MCF 10A (cell line): ENCODE measurements at regions not wholly inside any gene's neighbourhood (a gene's known extent, or its start where the extent isn't known, plus 50 kb on each side); places are given as distances from the start of the nearest gene placed in this dataset.

Experiments
- BruUV-seq: library from RNA; stranded (reverse); fragments of 400-500 nt; replicated peaks from 2 replicates; lab custom pipeline; 2021; lab: Mats Ljungman, UMichigan
- CTCF ChIA-PET: fragments of 300-600 bp; sonication (Branson Sonifier 250); formaldehyde crosslinking; extraction: SDS; loops from one replicate; lab custom pipeline; 2021; ENCODE audit warnings: antibody characterized with exemption, inconsistent platforms; lab: Yijun Ruan, JAX
- POLR2A ChIA-PET: fragments of 300-600, 350-650 bp; sonication (Branson Sonifier 250); formaldehyde crosslinking; extraction: SDS; loops from one replicate; lab custom pipeline; 2020; ENCODE audit warnings: antibody characterized with exemption, inconsistent platforms; lab: Yijun Ruan, JAX
- DNase-seq: peaks from one replicate; pipeline ENCODE4 v3.0.0-alpha.2; 2018; ENCODE audit not compliant: unreplicated experiment
- H3K27ac Mint-ChIP-seq: one replicate; pipeline ENCODE4 v1.8.0; 2022; ENCODE audit warnings: mild to moderate bottlenecking, low read depth, mixed read lengths; ENCODE audit not compliant: unreplicated experiment
- H3K27me3 Mint-ChIP-seq: one replicate; pipeline ENCODE4 v1.8.0; 2022; ENCODE audit warnings: mixed read lengths; ENCODE audit not compliant: insufficient read depth, unreplicated experiment
- H3K36me3 Mint-ChIP-seq: one replicate; pipeline ENCODE4 v1.8.0; 2022; ENCODE audit warnings: mild to moderate bottlenecking, moderate library complexity, mixed read lengths; ENCODE audit not compliant: insufficient read depth, unreplicated experiment
- H3K4me1 Mint-ChIP-seq: one replicate; pipeline ENCODE4 v1.8.0; 2022; ENCODE audit warnings: mixed read lengths; ENCODE audit not compliant: insufficient read depth, unreplicated experiment
- H3K4me3 Mint-ChIP-seq: one replicate; pipeline ENCODE4 v1.8.0; 2022; ENCODE audit warnings: mild to moderate bottlenecking, moderate library complexity, mixed read lengths; ENCODE audit not compliant: unreplicated experiment
- H3K9me3 Mint-ChIP-seq: one replicate; pipeline ENCODE4 v1.8.0; 2022; ENCODE audit warnings: mixed read lengths; ENCODE audit not compliant: unreplicated experiment
- CTCF ChIP-seq: fragments of 200-600 bp; IDR thresholded peaks from one replicate; pipeline ENCODE4 v1.8.0; 2022; ENCODE audit warnings: antibody characterized with exemption, mild to moderate bottlenecking; ENCODE audit not compliant: unreplicated experiment
- intact Hi-C: fragments of 100-400 bp; cut with micrococcal nuclease; formaldehyde crosslinking; loops from 2 replicates; pipeline ENCODE4 v1.14.1; 2022

DNA sequence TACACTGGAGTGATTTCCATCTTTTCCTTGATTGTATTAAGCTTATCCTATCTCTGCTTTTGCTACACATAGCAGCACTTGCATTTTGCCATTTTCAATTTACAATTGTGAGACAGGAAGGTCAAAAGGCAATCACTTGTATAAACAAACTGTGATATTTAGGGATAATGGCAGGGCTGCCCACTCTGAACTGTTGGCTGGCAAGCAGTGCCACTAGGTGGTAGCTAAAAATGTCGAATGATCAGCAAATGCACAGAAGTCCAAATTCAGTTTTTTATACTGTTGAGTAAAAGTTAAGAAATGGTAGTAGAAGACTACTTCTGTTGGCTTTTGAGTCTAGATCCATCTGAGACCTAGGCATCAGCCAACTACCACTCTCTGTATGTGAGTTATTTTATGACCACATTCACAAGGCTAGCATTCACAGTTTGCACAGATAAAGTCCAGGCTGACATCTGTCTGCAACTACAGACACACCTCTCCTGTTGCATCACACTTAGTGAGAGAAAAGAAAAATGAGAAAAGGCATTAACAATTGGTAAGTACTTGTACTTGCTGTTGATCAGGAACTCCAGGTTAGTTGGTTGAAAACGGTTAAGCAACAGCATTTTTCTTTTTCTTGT, 108.8 kb upstream of the ASTN2 start:
- intact Hi-C loops, result no loop called here
- TF ChIP-seq CTCF, result no peak
- BruUV-seq, result no TSS peak
- ChIA-PET CTCF (no interaction called here), POLR2A (no interaction called here)
- H3K27ac Mint-ChIP-seq, result no peak overlapping the region
- H3K4me3 Mint-ChIP-seq, result no peak overlapping the region
- no peaks in the 10 kb centered on the region for H3K36me3 Mint-ChIP-seq
- no peaks in the 10 kb centered on the region for H3K4me1 Mint-ChIP-seq
- peaks cover 25% of the 10 kb centered on the region for H3K9me3 Mint-ChIP-seq
- peak; percentile 9 for DNase-seq
- H3K27me3 Mint-ChIP-seq, result no peaks in the 10 kb centered on the region

- intact Hi-C loops, result no loop called here
- no peak overlapping the region for H3K4me3 Mint-ChIP-seq
- DNase-seq, result no peak
- ChIA-PET POLR2A (no interaction called here), CTCF (no interaction called here)
- H3K4me1 Mint-ChIP-seq, result no peaks in the 10 kb centered on the region
- H3K27ac Mint-ChIP-seq, result no peak overlapping the region
- peaks cover 37% of the 10 kb centered on the region for H3K9me3 Mint-ChIP-seq
- no peaks in the 10 kb centered on the region for H3K36me3 Mint-ChIP-seq
- BruUV-seq, result no TSS peak
- no peaks in the 10 kb centered on the region for H3K27me3 Mint-ChIP-seq
- no peak for TF ChIP-seq CTCF
These were observed 106.4 kb upstream of the ASTN2 start for GRCh38 chr9:117521293-117521692.

DNA sequence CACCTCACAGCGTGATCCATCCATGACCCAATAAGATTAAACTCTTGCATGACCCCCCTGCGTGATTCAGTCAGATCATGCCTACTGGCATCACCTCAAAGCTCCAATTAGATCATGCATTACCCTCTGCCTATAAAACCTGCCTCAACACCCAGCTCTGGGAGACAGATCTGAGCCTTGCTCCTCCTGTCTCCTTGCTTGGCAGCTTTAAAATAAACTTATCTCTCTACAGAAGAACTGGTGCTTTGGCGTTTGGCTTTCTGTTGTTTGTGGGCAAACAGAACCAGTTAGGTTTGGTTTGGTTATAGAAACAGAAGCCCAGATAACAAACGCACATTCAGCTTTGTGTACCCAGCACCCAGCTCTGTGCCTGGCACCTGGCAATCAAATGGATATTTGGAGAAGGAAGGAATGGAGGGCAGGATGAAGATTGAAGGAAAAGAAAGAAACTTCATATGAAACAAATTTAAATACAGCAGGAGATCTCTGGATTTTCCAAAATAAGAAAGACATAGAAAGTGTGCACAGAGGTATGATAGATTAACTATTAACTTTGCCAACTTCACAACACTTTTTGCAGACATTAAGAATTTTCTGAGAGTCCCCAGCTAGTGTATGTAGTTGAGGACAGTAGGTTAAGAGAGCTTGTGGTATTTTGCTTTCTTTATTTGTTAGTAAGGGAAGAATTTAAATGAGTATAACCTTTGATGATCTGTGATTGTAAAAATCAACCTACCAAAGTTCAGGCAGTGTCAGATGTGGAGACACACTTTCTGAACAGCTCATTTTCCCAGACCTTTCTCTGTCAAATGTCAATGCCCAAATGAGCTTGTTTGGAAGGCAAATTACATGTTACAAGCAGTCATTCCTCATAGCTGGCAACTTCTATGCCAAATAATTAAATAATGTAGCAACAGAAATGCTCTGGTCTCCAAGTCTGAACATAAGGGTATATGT, 102.1 kb upstream of the ASTN2 start:
- no peak overlapping the region for H3K4me3 Mint-ChIP-seq
- no peaks in the 10 kb centered on the region for H3K36me3 Mint-ChIP-seq
- CTCF ChIA-PET, result no interaction called here
- intact Hi-C loops, result no loop called here
- peaks cover 58% of the 10 kb centered on the region for H3K9me3 Mint-ChIP-seq
- no peak for TF ChIP-seq CTCF
- POLR2A ChIA-PET, result no interaction called here
- DNase-seq, result no peak
- H3K4me1 Mint-ChIP-seq, result no peaks in the 10 kb centered on the region
- H3K27ac Mint-ChIP-seq, result no peak overlapping the region
- BruUV-seq, result no TSS peak
- H3K27me3 Mint-ChIP-seq, result no peaks in the 10 kb centered on the region

DNA sequence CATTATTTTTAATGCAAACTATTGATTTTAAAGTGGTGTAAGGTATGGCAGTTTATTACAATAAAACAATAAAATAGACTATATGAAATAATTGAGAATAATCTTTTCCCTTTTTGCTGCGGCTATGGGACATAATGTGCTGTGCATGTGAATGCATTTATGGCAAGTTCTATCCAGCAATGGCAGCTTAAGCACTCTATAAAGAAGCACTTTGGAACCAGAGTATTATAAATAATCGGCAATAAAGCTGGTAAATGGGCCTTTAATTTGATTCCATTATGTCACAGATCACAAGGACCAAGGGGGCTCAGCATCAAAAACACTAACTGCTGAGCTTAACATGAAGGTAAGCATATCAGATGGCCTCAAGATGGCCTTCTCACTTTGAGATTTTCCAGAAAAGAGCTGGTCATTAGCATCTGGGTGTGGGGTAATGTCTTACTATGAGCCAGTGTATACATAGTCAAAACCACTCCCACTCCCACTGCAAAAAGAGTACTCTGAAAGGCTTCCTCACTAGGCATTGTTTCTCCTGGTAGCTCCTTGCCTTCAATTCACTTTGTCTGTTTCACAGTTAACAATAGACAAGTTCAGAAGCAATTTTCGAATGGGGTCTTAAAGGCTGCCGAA, 97.1 kb upstream of the ASTN2 start:
- no peak overlapping the region for H3K27ac Mint-ChIP-seq
- ChIA-PET CTCF (interaction anchor here (0.8 to 1.3 kb wide), 3 partner anchors 10 to 24 kb away, joined by 3 to 4 read pairs (median 3); no protein-coding TSS in a partner anchor), POLR2A (no interaction called here)
- no peak for TF ChIP-seq CTCF
- intact Hi-C loops, result no loop called here
- H3K36me3 Mint-ChIP-seq, result no peaks in the 10 kb centered on the region
- BruUV-seq, result no TSS peak
- no peaks in the 10 kb centered on the region for H3K4me1 Mint-ChIP-seq
- no peak overlapping the region for H3K4me3 Mint-ChIP-seq
- DNase-seq, result no peak
- H3K27me3 Mint-ChIP-seq, result no peaks in the 10 kb centered on the region
- peaks cover 49% of the 10 kb centered on the region for H3K9me3 Mint-ChIP-seq
